H7 (cell line): ENCODE measurements at regions not wholly inside any gene's neighbourhood (a gene's known extent, or its start where the extent isn't known, plus 50 kb on each side); places are given as distances from the start of the nearest gene placed in this dataset.

Source experiments
- DNase-seq: peaks from one replicate; pipeline ENCODE4 v3.0.0; 2012
- H3K27me3 ChIP-seq: 2 replicates; pipeline ENCODE4 v1.6.0; 2011; ENCODE audit warnings: mild to moderate bottlenecking, low read length; ENCODE audit not compliant: control insufficient read depth, insufficient read depth
- H3K36me3 ChIP-seq: replicated peaks from 2 replicates; pipeline ENCODE4 v1.5.1; 2011; ENCODE audit warnings: low read length; ENCODE audit not compliant: control insufficient read depth, insufficient read depth
- H3K4me3 ChIP-seq: 2 replicates; pipeline ENCODE4 v1.5.1; 2011; ENCODE audit warnings: low read depth, mild to moderate bottlenecking, control low read depth, low read length, moderate library complexity; ENCODE audit not compliant: insufficient read depth

DNA sequence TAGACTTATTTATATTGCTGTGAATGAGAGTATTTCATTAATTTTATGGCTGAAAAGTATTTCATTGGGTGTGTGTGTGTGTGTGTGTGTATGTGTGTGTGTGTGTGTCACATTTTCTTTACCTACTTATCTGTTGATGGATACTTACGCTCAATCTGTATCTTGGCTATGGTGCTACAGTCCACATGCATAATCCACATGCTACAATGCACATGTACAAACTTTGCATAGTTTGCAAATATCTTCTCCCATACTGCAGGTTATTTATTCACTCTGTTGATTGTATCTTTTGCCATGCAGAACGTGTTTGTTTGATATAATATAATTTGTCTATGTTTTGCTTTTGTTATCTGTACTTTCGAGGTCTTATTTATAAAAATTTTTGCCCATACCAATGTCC, 167.8 kb downstream of the RAB28 start:
- H3K36me3 ChIP-seq = no peaks in the 10 kb centered on the region
- no peak for DNase-seq
- no peak overlapping the region for H3K4me3 ChIP-seq
- H3K27me3 ChIP-seq = no peaks in the 10 kb centered on the region

DNA sequence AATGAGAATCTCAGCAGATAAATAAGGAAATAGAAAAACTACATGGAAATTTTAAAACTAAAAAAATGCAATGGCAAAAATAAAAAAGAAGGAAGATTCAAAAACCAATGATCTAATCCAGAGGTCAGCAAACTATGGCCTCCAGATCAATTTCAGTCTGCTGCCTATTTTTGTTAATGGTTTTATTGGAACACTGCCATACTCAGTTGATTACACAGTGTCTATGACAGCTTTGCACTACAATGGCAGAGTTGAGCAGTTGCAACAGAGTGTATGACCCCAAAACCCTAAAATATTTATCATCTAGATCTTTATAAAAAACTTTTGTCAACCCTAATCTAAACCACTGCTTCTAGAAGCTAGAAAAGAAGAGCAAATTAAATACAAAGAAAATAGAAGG, 170.3 kb downstream of the RAB28 start:
- no peak for DNase-seq
- Histone ChIP-seq H3K27me3 (no peaks in the 10 kb centered on the region), H3K36me3 (no peaks in the 10 kb centered on the region), H3K4me3 (no peak overlapping the region)

DNA sequence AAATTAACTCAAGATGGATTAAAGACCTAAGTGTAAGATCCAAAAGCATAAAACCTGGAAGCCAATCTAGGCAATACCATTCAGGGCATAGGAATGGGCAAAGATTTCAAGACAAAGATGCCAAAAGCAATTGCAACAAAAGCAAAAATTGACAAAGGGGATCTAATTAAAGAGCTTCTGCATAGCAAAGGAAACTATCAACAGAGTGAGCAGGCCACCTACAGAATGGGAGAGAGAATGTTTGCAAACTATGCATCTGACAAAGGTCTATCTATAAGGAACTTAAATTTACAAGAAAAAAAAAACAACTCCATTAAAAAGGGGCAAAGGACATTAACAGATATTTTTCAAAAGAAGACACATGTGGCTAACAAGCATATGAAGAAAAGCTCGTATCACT, 171.9 kb downstream of the RAB28 start:
- no peak for DNase-seq
- Histone ChIP-seq H3K36me3 (no peaks in the 10 kb centered on the region), H3K27me3 (no peaks in the 10 kb centered on the region), H3K4me3 (no peak overlapping the region)

DNA sequence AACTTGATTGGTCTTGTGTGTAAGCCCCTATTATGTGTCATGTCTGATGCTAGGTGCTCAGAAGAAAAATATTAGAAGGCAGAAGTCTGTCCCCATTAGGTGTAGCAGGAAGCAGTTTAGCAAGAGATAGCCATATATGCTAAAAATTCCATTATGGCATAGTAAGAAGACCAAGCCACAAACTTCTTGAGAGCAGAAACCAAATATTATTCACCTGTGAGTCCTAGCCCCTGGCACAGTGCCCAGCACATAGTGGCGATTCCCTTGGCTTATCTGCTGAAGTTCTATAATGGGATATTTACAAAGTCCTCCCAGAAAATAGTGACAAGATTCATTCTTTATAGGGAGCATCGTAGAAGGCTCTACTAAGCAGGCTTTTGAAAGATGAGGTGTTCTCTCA, 174.4 kb downstream of the RAB28 start:
- Histone ChIP-seq H3K36me3 (no peaks in the 10 kb centered on the region), H3K4me3 (no peak overlapping the region), H3K27me3 (no peaks in the 10 kb centered on the region)
- no peak for DNase-seq

DNA sequence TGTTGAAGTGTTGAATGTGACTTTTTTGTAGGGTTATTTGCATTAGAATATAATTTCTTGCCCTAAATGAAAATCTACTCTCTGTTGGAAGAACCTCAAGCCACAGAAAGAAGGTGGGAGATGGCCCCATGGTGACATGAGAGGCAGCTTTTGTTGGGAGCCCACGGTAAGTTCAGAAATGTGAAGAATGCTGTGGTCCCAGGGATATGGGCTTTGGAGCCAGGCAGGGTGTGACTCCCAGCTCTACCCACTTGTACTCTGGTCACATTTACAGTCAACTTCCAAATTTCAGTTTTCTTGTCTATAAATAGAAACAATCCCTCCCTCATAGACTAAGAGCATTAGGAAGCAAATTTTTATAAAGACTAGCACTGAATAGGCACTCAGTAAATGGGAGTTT, 177.8 kb downstream of the RAB28 start:
- Histone ChIP-seq H3K27me3 (no peaks in the 10 kb centered on the region), H3K4me3 (no peak overlapping the region), H3K36me3 (no peaks in the 10 kb centered on the region)
- DNase-seq = no peak

DNA sequence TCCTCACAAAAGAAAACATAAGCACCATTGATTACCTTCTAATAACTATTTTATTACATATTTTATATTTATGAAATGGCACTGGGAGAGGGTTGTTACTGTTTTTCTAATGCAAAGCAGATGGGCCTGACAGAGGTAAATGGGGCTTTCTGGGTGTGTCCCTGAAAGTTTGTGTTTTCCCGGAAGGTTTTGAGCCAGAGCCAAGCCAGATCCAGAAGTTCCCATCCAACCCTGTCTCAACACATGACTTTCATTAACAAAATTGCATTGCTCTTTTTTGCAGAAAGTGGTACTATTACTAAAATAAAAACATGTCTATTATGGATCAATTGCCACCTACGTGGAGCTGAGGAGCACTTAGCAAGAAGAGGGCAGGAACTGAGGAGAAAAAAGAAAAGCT, 181.3 kb downstream of the RAB28 start:
- H3K4me3 ChIP-seq = no peak overlapping the region
- no peak for DNase-seq

DNA sequence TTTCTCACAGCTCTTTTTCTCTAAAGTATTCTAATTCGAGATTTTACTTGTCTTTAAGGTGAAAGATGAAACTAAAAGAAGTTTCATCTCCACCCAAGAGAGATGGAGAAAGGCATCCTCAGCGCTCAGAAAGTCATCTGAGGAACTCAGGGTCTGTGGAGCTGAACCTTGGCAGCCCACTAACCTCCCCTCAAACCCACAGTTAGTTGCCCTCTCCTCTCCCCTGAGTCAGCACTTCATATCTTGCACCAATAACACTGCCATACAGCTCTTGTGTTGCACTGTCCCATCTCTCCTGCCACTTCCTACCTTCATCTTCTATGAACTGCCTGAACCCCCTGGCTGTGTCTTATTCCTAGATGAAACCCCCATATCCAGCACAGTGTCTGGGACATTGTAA, 184.8 kb downstream of the RAB28 start:
- no peak for DNase-seq
- H3K27me3 ChIP-seq = no peaks in the 10 kb centered on the region
- H3K4me3 ChIP-seq = no peak overlapping the region
- H3K36me3 ChIP-seq = no peaks in the 10 kb centered on the region

More for the DNA sequence above, 181.3 kb downstream of the RAB28 start:
- no peaks in the 10 kb centered on the region for H3K36me3 ChIP-seq
- H3K27me3 ChIP-seq = no peaks in the 10 kb centered on the region

DNA sequence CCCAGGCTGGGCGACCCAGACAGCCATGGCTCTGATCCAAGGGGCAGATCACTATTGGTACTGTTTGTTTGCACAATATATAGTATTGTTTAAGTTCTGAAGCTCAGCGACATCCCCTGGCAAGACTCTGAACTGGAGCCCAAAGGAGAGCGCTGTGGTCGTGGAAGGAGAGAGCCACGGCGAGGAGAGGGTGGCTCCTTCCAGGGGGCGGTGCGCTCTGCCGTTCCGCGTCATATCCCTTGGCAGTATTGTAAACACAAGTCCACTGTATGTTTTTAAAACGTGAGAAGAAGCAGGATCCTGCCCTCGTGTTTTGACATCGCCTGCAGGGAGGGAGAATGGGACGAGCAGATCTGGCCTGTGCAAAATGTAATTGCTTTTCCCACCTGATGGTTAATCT, 185.5 kb downstream of the RAB28 start:
- no peak for DNase-seq
- Histone ChIP-seq H3K36me3 (no peaks in the 10 kb centered on the region), H3K27me3 (no peaks in the 10 kb centered on the region), H3K4me3 (no peak overlapping the region)

DNA sequence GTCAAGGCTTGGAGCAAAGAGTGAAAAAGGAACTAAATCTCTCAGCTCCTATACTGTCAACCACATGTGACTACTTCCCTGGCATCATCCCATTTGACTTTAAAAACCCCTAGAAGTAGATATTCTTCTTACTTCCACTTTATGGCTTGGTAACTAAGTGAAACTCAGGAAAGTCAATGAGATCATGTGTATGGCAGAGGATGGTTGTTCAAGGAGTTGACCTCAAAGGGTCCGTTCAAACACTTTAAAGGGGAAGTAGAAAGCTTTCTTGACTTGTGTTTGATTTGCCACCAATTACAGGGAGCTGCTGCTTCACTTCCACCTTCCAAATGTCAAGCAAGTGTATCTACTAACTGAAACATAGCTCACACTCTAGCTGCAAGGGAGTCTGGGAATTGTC, 187.2 kb downstream of the RAB28 start:
- Histone ChIP-seq H3K36me3 (no peaks in the 10 kb centered on the region), H3K4me3 (no peak overlapping the region), H3K27me3 (no peaks in the 10 kb centered on the region)
- no peak for DNase-seq

DNA sequence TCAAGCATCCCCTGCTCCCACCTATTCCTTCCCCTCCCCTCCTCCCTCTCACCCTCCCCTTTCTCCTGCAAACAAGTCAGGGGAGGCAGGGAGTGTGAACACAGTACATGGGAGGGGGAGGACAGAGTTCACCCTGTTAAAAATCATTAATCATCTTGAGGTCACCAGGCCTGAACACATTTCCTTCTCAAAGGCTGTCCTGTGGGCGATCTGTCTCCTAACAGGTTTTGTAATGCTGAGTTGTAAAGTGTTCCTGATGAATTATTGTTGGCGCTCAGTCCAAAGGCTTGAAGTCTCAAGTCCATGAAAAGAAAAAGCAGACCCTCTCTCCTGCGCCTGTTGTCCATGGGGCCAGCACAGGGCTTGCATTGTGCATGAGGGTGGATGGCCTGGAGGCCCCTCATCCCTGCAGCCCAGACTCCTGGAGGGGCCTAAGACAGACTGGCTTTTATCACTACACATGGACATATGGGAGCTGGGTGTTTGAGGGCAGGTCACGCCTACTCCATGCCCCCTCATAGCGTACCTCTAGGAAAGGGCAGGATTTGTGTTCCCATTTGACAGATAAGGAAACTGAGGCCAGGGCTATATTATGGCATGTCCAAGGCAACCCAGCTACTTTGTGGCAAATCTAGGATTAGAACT, 189.1 kb downstream of the RAB28 start:
- Histone ChIP-seq H3K4me3 (no peak overlapping the region), H3K27me3 (no peaks in the 10 kb centered on the region), H3K36me3 (no peaks in the 10 kb centered on the region)
- no peak for DNase-seq

DNA sequence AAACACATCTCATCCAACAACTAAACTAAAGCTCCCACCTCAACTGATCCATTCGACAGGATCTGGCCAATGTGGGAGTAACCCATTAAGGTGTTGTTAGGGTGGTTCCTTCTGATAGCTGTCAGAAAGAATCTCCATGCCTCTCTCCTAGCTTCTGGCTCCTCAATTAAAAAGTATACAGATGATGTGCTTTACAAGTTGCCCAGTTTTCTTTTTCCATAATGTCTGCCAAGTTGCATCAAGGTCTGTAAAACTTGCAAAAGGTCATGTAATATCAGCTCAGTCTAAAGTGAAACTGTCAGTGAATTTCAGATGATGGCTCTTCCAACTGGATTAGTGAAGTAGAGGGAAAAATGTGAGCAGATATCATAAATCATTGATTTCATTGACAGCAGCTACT, 191.8 kb downstream of the RAB28 start:
- Histone ChIP-seq H3K36me3 (no peaks in the 10 kb centered on the region), H3K27me3 (no peaks in the 10 kb centered on the region), H3K4me3 (no peak overlapping the region)
- DNase-seq = no peak

DNA sequence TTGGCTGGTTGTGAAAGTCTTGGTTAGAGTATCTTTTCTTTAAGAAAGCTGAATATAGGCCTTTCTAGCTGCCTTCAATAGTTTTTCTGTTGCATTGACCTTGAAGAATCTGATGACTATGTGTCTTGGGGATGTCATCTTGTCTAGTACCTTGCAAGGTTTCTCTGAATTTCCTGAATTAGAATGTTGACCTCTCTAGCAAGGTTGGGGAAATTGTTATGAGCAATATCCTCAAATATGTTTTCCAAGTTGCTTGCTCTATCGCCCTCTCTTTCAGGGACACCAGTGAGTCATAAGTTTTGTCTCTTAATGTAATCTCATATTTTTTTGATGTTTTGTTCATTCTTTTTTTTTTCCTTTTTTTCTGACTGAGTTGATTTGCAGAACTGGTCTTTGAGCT, 194.7 kb downstream of the RAB28 start:
- no peak overlapping the region for H3K4me3 ChIP-seq
- no peak for DNase-seq
- no peaks in the 10 kb centered on the region for H3K27me3 ChIP-seq
- H3K36me3 ChIP-seq = no peaks in the 10 kb centered on the region

DNA sequence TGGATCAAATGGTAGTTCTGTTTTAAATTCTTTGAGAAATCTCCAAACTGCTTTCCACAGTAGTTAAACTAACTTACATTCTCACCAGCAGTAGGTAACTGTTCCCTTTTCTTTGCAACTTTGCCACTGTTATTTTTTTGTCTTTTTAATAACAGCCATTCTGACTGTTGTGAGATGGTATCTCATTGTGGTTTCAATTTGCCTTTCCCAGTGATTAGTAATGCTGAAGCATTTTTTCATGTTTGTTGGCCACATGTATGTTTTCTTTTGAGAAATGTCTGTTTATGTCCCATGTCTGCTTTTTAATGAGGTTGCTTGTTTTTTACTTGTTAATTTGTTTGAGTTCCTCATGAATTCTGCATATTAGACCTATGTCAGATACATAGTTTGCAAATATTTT, 198.8 kb downstream of the RAB28 start:
- DNase-seq = no peak
- H3K36me3 ChIP-seq = no peaks in the 10 kb centered on the region
- no peaks in the 10 kb centered on the region for H3K27me3 ChIP-seq
- H3K4me3 ChIP-seq = no peak overlapping the region

DNA sequence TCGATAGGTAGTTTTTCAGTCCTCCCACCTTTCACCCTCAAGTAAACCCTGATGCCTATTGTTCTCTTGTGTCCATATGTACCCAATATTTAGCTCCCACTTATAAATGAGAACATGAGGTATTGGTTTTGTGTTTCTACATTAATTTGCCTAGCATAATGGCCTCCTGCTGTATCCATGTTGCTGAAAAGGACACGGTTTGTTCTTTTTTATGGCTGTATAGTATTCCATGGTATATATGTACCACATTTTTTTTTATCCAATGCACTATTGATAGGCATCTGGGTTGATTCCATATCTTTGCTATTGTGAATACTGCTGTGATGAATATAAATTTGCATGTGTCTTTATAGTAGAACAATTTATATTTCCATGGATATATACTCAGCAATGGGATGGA, 199.2 kb downstream of the RAB28 start:
- DNase-seq = no peak
- no peak overlapping the region for H3K4me3 ChIP-seq
- H3K36me3 ChIP-seq = no peaks in the 10 kb centered on the region
- no peaks in the 10 kb centered on the region for H3K27me3 ChIP-seq

DNA sequence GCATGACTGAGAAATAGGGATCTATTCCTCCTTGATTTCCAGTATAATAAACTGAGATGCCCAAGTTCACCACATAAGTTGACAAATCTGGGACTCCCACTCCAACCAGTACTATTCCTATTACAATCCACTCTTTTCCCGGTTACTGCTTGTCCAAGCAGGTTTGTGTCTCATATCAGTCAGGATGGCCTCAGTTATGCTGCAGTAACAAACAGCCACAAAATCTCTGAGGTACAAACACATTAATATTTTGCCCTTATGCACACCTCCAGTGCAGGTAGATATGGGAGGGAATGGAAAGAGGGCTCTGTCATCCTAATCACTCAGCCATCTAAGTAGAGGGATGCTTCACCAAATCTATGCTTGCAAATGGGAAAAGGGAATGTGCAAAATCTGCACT, 207.8 kb downstream of the RAB28 start:
- Histone ChIP-seq H3K4me3 (no peak overlapping the region), H3K27me3 (no peaks in the 10 kb centered on the region)

DNA sequence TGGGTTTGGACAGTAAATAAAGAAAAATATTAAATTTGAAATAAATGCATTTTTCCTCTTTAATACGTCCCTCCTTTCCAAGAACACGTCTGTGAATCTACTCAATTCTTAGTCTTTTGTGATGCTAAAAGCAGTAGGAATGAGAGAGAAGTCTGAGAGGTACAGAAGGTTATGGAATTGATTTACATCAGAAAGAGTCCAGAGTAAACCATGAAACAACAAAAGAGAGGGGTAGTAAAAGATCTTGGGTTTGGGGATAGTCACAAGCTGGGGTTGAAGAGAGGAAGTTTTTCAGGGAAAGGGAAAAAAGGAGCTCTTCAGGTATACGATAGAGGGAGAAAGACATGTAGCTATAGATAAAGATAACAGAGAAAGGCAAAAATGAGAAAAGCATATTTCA, 215.4 kb downstream of the RAB28 start:
- no peak for DNase-seq
- no peaks in the 10 kb centered on the region for H3K36me3 ChIP-seq
- H3K4me3 ChIP-seq = no peak overlapping the region
- H3K27me3 ChIP-seq = no peaks in the 10 kb centered on the region

More for the DNA sequence above, 207.8 kb downstream of the RAB28 start:
- DNase-seq = no peak
- H3K36me3 ChIP-seq = no peaks in the 10 kb centered on the region
